Kidney tubule cell (primary cell): ENCODE measurements at regions not wholly inside any gene's neighbourhood (a gene's known extent, or its start where the extent isn't known, plus 50 kb on each side); places are given as distances from the start of the nearest gene placed in this dataset.
A peak's percentile ranks its signal among the peaks of the same experiment; 100 is the strongest.
"Not testable (repeated sequence)": the region's sequence is repeated elsewhere in the genome, so short reads cannot be mapped to it uniquely, and the experiment has no call there.

Experiments
- DNase-seq: peaks from one replicate; pipeline ENCODE4 v3.0.0-alpha.2; 2018; ENCODE audit warnings: low spot score

DNA sequence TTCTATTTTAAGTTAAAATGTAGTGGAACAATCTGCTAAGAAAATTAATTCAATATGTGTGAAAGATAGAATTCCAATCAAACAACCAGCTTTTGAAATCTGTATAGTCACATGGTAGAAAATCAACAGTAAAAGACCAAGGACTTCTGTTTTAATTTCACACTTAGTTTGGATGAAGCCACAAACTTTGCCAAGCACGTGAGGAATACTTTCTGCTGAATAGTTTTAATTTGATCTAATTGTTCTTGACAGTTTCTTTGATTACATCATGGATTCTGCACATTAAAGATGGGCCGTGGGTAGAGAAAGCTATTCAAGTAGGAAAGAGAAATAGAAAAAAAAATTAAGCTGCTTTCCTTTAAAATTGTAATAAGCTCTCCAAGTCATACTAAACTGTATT, 137.9 kb upstream of the FAM241A start:
- DNase-seq, result no peak

GRCh38 chr4:112015960-112016359, 129.3 kb upstream of the FAM241A start:
- DNase-seq, result no peak

DNA sequence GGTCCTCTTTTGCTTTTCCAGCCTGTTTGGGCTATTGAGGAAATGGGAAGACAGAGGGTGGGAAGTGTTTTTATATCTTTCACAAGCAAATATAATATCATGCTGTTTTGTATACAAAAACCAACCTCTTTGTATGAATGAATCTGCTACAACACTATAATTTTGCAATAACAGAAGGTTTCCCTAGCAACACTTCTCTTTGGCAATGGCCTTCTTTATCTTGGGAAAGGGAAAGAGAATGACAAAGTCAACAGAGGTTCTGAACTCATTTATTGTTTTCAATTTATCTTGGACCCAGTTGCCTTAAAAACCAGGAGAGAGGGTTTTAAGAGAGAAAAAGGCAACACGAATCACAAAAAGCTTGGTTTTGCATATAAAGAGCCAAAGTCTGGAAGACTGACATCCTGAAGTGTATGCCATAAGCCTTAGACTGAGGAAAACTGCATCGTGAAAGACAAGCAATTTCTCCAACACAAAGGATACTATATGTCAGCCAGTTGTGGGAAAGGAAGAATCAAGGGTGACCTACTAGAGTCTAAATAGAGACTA, 121.8 kb upstream of the FAM241A start:
- DNase-seq, result no peak

DNA sequence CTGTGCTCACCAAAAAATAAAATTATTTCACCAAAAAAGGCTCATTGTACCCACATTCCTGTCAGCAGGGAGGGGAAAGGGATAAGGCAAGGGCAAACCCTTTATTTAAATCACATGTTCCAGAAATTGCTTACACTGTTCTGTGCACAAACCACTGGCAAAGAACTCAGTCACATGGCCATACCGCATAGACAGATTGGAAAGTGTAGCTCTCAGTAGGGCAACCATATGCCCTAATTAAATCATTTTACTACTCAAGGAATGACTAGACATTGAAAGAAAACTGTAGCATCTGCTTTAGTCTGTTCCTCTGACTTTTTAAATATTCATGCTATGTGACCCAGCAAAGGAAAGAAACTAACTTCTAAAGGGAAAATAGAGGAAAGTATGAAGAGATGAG, 119.2 kb upstream of the FAM241A start:
- DNase-seq, result no peak

- no peak for DNase-seq
Measured at GRCh38 chr4:112029771-112030171, 115.5 kb upstream of the FAM241A start.

DNA sequence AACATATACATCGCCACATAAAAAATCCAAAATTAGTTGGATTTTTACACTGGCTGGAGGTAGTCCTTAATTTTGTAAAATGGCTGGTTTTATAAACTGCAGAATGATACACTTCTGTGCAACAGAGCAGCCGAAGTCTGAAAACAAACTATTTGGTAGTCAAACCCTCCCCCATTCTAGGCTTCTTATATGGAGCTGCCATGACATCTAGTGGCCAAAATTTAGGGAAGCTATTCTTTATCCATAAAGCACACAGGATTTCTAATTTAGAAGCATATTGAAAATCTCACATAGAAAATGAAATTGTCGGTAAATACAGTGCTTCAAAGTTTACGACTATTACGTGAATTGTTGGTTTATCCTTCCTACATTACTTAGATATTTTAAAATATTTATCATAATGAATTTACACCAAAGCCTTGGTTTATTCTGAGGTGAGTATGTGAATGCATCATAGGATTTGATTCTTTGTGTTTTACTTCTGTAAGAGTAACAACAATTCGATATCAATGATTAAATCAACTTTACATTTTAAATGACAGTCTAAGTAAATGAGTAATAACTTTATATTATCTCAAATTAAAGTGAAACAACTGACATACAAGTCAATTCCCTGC, 113.4 kb upstream of the FAM241A start:
- peak; percentile 49 for DNase-seq

- DNase-seq, result no peak
Measured at GRCh38 chr4:112036886-112037285, 108.4 kb upstream of the FAM241A start.

- peak; percentile 7 for DNase-seq
Measured at GRCh38 chr4:112038861-112039260, 106.4 kb upstream of the FAM241A start.

DNA sequence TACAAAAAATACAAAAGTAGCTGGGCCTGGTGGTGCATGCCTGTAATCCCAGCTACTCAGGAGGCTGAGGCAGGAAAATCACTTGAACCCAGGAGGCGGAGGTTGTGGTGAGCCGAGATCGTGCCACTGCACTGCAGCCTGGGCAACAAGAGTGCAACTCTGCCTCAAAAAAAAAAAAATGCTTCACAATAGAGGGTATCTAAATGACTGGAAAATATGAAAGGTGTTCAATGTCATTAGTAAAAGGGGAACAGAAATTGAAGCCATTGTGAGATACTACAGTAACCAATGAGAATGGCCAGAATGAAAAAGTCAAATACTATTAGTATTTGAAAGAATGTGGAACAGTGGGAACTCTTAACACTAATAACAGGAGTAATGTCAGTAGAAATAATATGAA, 96.1 kb upstream of the FAM241A start:
- DNase-seq, result not testable (repeated sequence)

GRCh38 chr4:112053825-112054350, 91.4 kb upstream of the FAM241A start:
- no peak for DNase-seq

DNA sequence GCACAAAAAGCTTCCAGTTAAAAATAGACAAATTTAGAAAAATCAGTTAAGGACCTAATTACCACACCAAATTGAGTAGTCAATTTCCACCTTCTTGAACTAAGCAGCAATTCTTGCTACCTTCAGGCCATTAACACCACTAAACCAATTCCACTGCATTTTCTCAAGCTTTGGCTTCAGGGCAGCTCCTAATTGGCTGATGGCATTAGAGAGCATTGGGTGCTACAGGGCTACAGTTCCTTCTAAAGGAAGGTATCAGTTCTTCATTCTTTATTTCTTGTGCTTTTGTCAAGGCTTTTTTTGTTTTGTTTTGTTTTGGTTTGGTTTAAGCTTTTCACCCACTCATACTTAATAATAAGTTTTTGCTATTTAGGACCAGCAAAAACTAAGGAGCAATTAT, 90.2 kb upstream of the FAM241A start:
- DNase-seq, result no peak

GRCh38 chr4:112057470-112057869, 87.8 kb upstream of the FAM241A start:
- no peak for DNase-seq

DNA sequence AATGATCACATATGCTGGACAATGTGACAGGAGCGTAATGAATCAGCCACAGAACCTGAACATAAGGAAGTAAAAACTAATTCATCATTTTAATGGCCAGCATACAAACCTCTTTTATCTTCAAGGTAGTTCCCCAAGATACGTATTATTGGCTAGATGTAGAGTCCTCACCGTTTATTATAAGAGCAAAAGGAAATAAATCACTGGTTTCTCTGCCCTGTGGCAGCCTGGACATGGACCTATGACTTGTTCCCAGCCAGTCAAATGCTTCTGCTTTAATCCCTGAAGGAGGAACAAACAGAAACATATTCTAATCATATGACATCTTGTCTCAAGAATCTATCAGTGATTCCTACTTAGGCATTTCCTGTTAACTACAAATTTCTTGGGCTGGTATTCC, 86.8 kb upstream of the FAM241A start:
- peak; percentile 82 for DNase-seq

DNA sequence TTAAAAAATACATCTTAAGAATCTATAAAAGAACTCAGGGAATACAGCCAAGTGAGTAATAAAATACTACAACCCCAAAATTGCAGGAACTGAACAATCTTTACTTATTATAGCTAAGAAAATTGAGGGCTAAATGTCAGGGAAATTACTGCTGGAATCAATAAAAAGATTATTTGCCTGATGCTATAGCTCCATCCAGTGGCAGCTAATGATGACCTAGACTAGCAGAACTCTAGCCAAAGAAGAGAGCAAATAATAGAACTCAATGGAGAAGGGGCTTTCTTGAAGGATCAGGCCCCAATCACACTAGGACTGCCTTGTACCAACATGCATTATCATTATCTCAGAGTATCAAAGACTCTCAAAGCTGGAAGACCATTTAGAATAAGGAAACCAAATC, 85.0 kb upstream of the FAM241A start:
- DNase-seq, result peak; percentile 46

DNA sequence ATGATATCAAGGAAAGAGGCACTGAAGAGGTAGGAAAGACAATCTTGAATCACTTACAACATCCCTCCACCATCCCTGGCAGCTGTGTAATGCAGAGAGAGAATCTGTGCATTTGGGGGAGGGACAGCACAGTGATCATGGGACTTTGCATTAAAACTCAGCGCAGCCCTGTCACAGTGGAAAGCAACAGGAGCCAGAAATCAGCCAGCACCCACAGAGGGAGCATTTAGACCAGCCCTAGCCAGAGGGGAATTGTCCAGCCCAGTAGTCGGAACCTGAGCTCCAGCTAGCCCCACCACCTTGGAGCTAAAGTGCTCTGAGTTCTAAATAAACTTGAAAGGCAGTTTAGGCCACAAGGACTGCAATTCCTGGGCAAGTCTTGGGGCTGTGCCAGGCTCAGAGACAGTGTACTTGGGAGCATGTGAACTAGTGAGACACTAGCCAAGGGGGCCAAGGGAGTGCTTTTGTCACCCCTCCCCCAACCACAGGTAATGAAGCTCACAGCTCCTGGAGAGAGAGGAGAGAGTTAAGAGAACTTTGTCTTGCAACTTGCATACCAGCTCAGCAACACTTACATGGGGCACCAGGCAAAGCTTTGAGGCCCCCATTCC, 83.9 kb upstream of the FAM241A start:
- no peak for DNase-seq

DNA sequence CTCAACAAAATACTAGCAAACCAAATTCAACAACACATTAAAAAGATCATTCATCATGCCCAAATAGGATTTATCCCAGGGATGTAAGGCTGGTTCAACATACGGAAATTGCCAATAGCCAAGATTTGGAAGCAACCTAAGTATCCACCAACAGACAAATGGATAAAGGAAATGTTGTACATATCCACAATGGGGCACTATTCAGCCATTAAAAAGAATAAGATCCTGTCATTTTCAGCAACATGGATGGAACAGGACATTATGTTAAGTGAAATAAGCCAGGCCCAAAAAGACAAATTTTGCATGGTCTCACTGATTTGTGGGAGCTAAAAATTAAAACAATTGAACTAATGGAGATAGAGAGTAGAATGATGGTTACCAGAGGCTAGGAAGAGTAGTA, 82.0 kb upstream of the FAM241A start:
- DNase-seq, result no peak

DNA sequence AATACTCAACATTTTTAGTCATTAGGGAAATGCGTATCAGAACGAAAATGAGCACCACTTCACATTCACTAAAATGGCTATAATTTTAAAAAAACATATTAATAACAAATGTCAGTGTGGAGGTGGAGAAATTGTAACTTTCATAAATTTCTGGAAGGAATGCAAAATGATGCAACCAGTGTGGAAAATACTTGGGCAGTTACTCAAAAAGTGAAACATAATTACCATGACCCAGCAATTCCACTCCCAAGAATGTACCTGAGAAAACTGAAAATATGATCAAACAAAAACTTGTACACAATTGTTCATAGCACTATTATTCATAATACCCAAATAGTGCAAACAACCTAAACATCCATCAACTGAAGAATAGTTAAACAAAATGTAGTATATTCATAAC, 76.1 kb upstream of the FAM241A start:
- DNase-seq, result no peak

DNA sequence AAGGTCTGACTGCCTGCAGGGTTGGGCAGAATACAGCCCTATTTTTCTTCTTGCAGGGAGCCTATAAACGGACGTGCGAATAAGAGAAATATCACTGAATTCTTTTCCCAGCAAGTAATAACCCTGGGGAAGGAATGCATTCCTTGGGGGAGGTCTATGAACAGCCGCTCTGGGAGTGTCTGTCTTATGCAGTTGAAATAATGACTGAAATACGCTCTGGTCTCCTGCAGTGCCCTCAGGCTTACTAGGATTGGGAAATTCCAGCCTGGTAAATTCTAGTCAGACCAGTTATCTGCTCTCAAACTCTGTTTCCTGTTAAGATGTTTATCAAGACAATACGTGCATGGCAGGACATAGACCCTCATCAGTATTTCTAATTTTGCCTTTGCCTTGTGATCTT, 72.1 kb upstream of the FAM241A start:
- no peak for DNase-seq

GRCh38 chr4:112075129-112075753, 70.0 kb upstream of the FAM241A start:
- DNase-seq, result peak; percentile 78

GRCh38 chr4:112075906-112076305, 69.3 kb upstream of the FAM241A start:
- DNase-seq, result no peak

- no peak for DNase-seq
Measured at GRCh38 chr4:112076919-112077608, 68.2 kb upstream of the FAM241A start.

DNA sequence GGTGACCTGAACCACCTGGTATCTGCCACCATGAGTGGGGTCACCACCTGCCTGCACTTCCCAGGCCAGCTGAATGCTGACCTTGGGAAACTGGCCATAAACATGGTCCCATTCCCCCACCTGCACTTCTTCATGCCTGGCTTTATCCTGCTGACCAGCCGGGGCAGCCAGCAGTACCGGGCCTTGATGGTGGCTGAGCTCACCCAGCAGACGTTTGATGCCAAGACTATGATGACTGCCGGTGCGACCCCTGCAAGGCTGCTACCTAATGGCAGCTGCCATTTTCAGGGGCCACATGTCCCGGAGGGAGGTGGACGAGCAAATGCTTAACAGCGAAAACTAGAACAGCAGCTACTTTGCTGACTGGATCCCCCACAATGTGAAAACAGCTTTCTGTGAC, 67.5 kb upstream of the FAM241A start:
- DNase-seq, result no peak
